Muscle of leg (tissue), 3 donors: ENCODE measurements at regions not wholly inside any gene's neighbourhood (a gene's known extent, or its start where the extent isn't known, plus 50 kb on each side); places are given as distances from the start of the nearest gene placed in this dataset.
"Not testable (repeated sequence)": the region's sequence is repeated elsewhere in the genome, so short reads cannot be mapped to it uniquely, and the experiment has no call there.

Source experiments
- DNase-seq: peaks from one replicate; pipeline ENCODE4 v3.0.0; 2013
- H3K27ac ChIP-seq: one replicate; pipeline ENCODE4 v1.5.1; 2013; ENCODE audit warnings: mild to moderate bottlenecking, low read length, control low read depth
- H3K27me3 ChIP-seq: one replicate; pipeline ENCODE4 v1.6.1; 2013; ENCODE audit warnings: low read length; ENCODE audit not compliant: control insufficient read depth, insufficient read depth
- H3K36me3 ChIP-seq: one replicate; pipeline ENCODE4 v1.6.1; 2013; ENCODE audit warnings: low read length; ENCODE audit not compliant: control insufficient read depth, insufficient read depth
- H3K4me1 ChIP-seq: one replicate; pipeline ENCODE4 v1.6.1; 2013; ENCODE audit warnings: low read length; ENCODE audit not compliant: control insufficient read depth, insufficient read depth
- H3K4me3 ChIP-seq: one replicate; pipeline ENCODE4 v1.5.1; 2013; ENCODE audit warnings: low read length, control low read depth
- H3K9me3 ChIP-seq: replicated peaks from 2 replicates; pipeline ENCODE4 v1.6.1; 2013; ENCODE audit warnings: low read depth, low read length; ENCODE audit not compliant: control insufficient read depth
- WGBS: methylation state at CpG from one replicate; pipeline ENCODE4 v1.1.5; 2013; ENCODE audit warnings: missing lambda C conversion rate; ENCODE audit not compliant: insufficient coverage; 5-methylcytosine and 5-hydroxymethylcytosine counted together

DNA sequence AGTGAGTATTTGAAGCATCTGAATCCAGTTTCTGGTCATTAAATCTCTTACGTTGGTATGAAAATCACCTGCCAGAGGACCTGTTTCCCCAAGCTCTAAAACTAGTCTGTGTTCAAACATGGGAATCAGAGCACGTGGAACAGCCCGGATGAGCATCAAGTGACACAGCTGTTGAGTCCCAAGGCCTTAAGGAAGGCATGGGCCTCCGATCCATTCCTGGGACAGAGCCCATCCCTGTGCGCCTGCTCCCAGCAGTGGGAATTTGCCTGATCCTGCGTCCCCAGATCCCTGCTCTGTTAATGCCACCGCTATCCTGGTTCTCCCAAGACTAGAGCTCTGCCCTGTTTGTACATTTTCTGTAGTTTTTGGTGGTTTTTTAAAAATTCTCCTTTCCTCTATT, 68.4 kb upstream of the FBXO28 start:
- Histone ChIP-seq H3K4me1 (no peaks in the 10 kb centered on the region), H3K4me3 (no peak overlapping the region), H3K9me3 (no peaks in the 10 kb centered on the region), H3K36me3 (no peaks in the 10 kb centered on the region), H3K27me3 (no peaks in the 10 kb centered on the region), H3K27ac (no peak overlapping the region)
- no peak for DNase-seq
- 47% methylated on average over 5 of the region's 7 CpGs for WGBS

DNA sequence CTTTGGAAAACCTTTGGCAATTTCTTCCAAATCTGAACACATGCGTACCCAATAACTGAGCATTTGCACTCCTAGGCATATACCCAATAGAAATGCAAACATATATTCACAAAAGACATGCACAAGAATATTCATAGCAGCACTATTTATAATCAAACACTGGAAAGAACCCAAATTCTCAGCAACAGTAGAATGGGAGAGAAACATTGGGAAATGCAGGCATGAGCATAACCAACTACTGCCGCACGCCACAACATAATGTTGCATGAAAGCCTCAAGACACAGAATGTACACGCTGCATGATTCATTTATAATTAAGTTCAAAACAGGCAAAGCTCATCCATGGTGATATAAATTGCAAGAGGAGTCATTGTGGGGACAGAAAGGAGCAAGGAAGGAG, 69.5 kb upstream of the FBXO28 start:
- no CpG with 5 or more reads among the region's 4 CpGs for WGBS
- H3K4me3 ChIP-seq: no peak overlapping the region
- no peaks in the 10 kb centered on the region for H3K4me1 ChIP-seq
- no peak overlapping the region for H3K27ac ChIP-seq
- no peaks in the 10 kb centered on the region for H3K9me3 ChIP-seq
- no peaks in the 10 kb centered on the region for H3K27me3 ChIP-seq
- DNase-seq: no peak
- no peaks in the 10 kb centered on the region for H3K36me3 ChIP-seq

DNA sequence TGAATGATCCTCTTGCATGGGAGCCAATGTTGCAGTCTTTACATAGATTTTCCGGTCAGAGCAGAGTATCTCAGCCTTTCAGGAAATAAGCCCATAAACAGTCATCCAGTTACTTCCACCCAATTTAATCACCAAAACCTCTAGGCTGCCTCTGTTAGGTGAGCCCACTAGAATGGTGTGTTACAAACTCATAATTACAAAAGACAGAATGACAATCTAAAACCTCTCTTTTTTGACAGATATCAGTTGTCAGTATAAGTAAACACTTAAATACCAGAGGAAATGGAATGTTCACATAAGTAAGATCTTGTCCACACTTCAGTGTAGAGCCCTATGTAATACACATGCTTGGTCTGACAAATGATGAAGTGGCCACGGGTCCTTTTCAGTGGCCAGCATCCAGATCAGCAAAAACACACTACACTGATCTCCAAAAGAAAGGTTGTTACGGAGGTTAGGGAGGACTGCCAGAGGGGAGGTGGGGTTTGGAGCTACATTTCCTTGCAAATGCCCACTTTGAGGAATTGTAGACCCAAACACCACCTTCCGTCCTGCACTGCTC, 71.3 kb upstream of the FBXO28 start:
- Histone ChIP-seq H3K4me1 (no peaks in the 10 kb centered on the region), H3K36me3 (no peaks in the 10 kb centered on the region), H3K27ac (no peak overlapping the region), H3K4me3 (no peak overlapping the region), H3K9me3 (no peaks in the 10 kb centered on the region), H3K27me3 (no peaks in the 10 kb centered on the region)
- no CpG with 5 or more reads among the region's 4 CpGs for WGBS
- DNase-seq: no peak

DNA sequence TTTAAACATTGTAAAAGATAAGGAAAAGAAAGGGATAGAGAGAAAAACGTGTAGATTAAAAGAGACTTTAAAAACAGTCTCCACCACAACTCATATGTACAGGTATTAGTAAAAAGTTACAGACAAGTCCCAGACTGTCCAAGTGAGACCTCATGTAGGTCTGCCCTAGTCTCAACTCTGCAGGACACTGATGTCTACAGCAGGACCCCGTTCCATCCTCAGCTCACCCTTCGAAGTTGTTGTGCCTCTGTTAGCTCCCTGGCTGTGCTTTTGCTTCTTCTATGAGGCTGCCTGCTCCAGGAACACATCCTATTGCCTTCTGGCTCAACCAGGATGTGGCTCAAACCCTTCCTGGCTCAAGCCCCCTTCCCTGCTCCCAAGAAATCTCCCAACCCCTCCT, 72.9 kb upstream of the FBXO28 start:
- no peaks in the 10 kb centered on the region for H3K27me3 ChIP-seq
- H3K36me3 ChIP-seq: no peaks in the 10 kb centered on the region
- WGBS: 71% methylated on average over 2 of the region's 3 CpGs
- no peak for DNase-seq
- H3K4me1 ChIP-seq: no peaks in the 10 kb centered on the region
- H3K9me3 ChIP-seq: no peaks in the 10 kb centered on the region
- no peak overlapping the region for H3K27ac ChIP-seq
- no peak overlapping the region for H3K4me3 ChIP-seq

DNA sequence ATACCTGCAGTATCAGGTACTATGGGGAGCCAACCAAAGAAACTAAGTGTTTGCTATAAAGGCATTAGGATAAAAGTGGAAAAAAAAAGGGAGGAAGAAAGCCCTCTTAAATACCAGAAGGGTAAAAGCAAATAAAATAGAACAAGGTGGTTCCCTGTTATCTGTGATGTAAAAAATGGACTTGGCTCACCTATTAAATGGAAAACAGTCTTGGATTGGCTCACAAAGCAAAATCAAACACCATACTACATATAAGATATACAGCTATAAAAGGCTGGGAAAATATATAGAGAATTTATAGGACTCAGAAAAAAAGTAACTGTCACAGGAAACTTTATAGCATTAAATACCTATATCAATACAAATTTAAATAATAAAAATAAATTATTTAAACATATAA, 73.5 kb upstream of the FBXO28 start:
- not testable (repeated sequence) for H3K9me3 ChIP-seq

DNA sequence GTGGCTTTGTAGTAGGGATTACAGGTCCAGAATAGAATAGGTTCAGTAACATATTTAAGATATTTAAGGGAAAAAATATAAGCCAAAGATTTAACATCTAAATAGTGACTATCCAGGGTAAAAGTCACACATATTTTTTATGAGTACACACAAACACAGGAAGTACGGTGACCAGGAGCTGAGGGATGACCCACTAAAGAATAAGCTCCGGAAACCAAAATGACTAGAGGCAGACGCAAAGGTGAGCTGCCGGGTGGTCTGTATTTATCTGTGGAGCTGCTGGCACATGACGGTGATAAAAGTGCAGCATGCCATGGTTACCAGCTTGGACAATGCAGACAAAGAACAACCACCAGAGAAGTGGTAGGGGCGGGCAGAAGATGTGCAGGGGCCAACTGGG, 73.9 kb upstream of the FBXO28 start:
- WGBS: 86% methylated on average over 2 of the region's 6 CpGs
- DNase-seq: not testable (repeated sequence)

More for the DNA sequence above, 73.5 kb upstream of the FBXO28 start:
- not testable (repeated sequence) for DNase-seq, H3K27me3 ChIP-seq, H3K4me1 ChIP-seq, H3K27ac ChIP-seq, H3K36me3 ChIP-seq, H3K4me3 ChIP-seq

DNA sequence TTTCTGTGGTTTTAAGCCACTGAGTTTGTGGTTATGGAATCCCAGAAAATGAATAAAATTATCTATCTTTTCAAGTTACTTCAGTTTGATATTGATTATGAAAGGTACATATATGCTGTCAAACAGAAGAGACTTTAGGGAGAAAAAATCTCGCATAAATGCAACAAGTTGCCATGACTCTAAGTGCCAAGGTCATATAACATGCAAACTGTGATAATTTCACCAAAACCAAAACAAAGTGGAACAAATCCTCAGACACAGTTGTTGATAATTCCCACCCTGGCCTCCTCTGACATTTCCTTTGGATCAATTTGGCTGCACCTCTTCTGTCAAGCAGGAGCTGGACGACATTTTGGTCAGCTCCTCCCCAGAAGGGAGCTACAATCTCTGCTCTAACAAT, 75.1 kb upstream of the FBXO28 start:
- not testable (repeated sequence) for H3K27ac ChIP-seq, DNase-seq

More for the DNA sequence above, 73.9 kb upstream of the FBXO28 start:
- H3K27me3 ChIP-seq, H3K27ac ChIP-seq, H3K4me3 ChIP-seq, H3K36me3 ChIP-seq, H3K4me1 ChIP-seq, H3K9me3 ChIP-seq: not testable (repeated sequence)

DNA sequence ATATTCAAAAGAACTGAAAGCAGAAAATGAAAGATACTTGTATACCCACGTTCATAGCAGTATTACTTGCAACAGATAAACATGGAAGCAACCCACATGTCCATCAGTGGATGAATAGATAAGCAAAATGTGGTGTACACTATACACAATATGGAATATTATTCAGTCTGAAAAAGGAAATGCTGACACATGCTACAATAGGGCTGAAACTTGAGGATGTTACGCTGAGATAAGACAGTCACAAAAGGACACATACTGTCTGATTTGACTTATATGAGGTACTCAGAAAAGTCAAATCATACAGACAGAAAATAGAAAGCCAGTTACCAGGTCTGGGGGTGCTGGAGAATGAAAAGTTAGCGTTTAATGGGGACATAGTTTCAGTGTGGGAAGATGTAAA, 76.5 kb upstream of the FBXO28 start:
- H3K27ac ChIP-seq, H3K4me1 ChIP-seq, H3K36me3 ChIP-seq, DNase-seq, H3K27me3 ChIP-seq, H3K4me3 ChIP-seq, H3K9me3 ChIP-seq: not testable (repeated sequence)
- no CpG with 5 or more reads among the region's 3 CpGs for WGBS

More for the DNA sequence above, 75.1 kb upstream of the FBXO28 start:
- not testable (repeated sequence) for H3K36me3 ChIP-seq, H3K4me3 ChIP-seq, H3K9me3 ChIP-seq, H3K4me1 ChIP-seq, H3K27me3 ChIP-seq
- no CpG with 5 or more reads among the region's 2 CpGs for WGBS

DNA sequence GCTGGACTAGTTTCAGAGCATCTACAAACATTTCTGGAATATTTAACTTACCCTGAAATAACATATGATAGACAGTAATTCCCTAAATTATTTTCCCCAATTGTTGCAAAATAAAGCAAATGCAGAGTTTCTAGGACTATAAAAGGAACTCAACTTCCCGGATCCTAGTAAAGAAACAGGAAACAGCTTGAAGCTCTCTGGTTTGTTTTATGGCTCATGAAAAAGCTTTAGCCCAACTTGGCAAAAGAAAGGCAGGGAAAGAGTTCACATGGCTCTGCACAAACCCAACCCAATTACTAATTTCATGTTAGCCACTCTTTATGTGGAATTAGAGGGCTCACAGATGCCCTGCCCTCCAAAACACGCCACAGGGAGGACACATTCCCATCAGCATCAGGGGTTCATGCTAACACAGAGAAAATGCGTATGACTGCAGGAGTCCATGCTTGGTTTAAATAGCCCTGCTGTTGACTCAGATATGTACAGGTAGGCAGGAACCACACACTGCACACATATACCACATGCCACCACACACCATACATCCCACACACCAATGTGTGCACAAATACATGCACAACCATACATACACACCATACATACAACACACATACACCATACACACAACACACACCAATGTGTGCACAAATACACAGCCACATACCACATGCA, 81.2 kb upstream of the FBXO28 start:
- not testable (repeated sequence) for H3K36me3 ChIP-seq, H3K9me3 ChIP-seq, H3K4me1 ChIP-seq, DNase-seq, H3K27me3 ChIP-seq, H3K4me3 ChIP-seq, H3K27ac ChIP-seq
- no CpG with 5 or more reads among the region's 3 CpGs for WGBS

DNA sequence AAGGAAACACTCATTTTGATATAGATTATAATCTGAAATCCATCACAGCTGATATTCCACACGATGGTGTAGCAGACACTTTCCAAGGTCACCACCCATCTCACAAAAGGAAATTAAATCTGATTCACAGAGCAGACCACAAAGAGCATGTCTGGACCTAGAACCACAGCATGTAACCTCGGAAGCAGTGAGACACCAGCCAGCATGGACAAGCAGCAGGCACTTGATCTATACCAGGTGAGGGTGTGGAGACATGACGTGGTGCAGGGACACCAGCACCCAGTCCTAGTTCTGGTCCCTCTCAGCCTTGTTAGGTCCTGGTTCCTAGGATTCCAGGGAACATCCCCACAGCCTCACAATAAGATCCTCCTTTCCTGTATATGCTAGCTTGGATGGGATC, 81.9 kb upstream of the FBXO28 start:
- not testable (repeated sequence) for H3K27ac ChIP-seq, H3K9me3 ChIP-seq, H3K4me3 ChIP-seq, H3K27me3 ChIP-seq, DNase-seq, H3K36me3 ChIP-seq, H3K4me1 ChIP-seq
- no CpG with 5 or more reads among the region's 3 CpGs for WGBS

DNA sequence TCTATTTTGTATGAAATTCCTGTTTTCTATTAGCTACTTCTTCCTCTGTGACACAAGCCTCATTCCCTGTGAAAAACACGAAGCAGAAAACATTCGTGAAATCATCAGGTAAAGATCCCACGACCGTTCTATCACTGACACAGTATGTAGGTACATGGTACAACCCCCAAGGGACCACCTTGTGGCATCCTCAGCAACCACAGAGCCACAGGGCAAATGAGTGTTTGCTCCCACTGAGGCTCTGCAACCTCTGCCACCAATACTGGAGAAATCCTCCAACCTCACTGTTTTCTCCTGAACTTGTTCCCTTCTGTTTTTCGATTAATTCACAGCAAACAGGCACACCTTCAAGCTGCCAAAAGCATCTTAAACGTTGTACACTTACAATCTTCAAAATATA, 83.7 kb upstream of the FBXO28 start:
- H3K4me1 ChIP-seq, H3K36me3 ChIP-seq, H3K9me3 ChIP-seq, DNase-seq, H3K4me3 ChIP-seq, H3K27me3 ChIP-seq, H3K27ac ChIP-seq: not testable (repeated sequence)
- WGBS: 78% methylated on average over 3 of the region's 6 CpGs
